ENCODE measurements at regions not wholly inside any gene's neighbourhood (a gene's known extent, or its start where the extent isn't known, plus 50 kb on each side); places are given as distances from the start of the nearest gene placed in this dataset.
"Not testable (repeated sequence)": the region's sequence is repeated elsewhere in the genome, so short reads cannot be mapped to it uniquely, and the experiment has no call there.

- DNase-seq: no peak
Measured at GRCh38 chr4:66229885-66230284, 559.6 kb upstream of the EPHA5 start.

DNA sequence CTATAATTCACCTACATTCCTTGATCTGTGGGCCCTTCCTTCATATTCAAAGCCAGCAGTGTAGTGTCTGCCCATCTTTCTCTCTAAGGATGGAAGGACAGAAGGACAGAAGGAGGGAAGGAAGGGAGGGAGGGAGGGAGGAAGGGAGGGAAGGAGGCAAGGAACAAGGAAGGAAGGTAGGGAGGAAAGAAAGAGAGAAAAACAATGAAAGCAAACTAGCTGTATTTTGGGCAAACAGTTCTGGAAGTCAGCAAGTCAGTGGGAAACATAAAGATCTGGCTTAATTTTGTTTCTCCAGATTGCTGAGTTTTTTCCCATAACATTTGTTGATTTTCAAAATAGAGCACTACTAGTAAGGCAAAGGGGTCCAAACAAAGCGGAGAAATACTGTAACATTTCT, 555.2 kb upstream of the EPHA5 start:
- DNase-seq: no peak

DNA sequence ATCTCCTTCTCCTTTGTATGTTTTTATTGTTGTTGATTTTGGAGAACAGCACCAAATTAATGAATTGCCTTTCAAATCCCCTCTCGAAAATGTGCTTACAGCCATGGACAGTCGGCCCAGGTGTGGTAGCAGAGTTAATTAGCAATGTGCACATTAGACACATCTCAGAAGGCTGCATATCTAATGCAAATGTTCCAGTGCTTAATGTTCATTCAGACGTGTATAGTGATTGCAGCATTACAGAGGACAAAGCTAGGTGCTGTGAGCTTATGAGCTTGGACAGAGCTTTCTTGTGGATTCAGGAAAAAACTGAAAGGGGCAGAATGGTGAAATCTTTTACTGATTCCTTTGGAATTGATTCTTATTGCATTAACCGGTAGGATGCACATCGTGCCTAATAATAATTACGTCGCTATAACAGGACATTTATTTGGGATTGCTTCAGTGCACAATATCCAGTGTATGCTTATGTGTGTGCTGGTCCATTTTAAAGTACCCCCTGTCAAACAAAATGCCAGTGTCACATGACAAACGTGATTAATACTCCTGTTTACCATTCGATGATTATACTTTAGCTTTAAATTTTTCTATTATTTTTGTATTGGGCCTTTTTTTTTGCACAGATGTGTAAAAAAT, 552.9 kb upstream of the EPHA5 start:
- DNase-seq: no peak

GRCh38 chr4:66219401-66219800, 549.1 kb upstream of the EPHA5 start:
- no peak for DNase-seq

DNA sequence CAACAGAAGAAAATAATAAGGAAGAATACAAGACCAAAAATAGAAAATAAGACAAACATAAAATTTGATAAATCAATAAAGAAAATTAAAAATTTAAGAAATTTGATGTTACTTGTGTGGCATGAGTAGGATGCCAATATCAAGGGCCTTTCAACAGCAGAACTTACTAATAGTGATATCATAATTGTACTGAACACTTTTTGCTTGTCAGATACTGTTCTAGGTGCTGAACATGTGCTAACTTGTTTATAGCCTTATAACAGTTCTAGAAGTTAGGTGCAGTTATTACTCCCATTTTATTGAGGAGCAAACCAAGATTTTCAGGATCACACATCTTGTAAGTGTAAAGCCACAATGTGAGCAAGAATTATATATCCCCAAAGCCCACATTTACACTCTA, 546.0 kb upstream of the EPHA5 start:
- DNase-seq: no peak

DNA sequence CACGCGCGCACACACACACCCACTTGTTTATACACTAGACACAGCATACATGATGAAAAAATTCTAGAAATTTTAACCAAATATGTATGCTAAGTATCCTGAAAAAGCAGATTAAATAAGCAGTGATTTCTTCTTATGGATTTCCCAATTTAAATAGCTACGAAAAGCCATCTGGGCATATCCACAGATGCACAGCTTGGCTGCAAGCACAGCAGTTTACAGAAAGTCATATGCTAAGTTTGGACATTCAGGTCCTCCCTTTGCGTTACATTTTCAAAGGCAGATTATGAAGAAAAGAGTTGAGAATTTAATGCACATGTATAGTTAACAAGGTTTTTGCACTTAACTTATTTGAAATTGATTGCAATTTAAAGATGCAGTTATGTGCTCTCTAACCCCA, 542.2 kb upstream of the EPHA5 start:
- no peak for DNase-seq

DNA sequence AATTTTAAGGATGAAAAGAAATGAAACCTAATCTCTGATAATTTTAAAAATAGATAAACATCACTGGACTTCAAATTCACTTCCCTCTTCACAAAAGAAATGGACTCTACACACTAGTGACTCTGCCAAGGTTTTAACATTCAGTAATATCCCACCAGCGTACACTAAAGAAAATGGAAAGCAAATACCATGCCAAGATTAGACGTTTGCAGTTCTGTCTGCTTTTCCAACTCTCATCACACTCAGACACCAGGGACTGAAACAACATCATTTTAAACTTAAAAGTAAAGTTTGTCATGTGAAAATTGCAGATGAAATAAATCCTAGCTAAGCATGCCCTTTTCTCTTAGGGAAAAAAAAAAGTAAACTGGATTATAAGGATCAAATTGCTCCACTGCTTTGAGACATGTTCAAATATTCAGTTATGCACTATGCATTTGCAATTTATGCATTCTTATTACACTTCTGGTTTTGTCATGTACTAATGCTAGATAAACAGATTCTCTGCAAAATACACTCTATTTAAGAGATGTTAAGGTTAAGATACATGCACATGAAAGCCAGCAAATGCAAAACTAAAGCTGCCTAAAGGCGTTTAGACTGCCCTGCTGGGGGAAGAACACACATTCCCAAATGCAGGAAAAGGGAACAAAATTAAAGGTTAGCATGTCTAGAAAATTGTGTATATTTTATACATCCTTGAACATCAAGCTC, 534.4 kb upstream of the EPHA5 start:
- no peak for DNase-seq

DNA sequence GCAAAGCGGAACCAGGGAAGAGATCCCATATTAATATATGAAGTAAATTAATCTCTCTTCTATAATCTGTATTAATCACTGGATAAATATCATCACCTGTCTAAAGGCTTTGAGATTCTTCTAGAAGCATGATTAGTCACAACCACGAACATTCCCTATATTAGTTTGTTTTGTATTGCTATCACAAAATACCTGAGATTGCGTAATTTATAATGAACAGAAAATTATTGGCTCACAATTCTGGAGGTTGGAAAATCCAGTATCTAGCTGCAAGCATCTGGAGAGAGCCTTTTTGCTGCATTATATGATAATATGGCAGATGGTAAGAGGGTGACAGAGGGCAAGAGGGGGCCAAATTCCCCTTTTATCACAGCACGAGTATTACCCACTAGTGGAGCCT, 532.6 kb upstream of the EPHA5 start:
- DNase-seq: no peak

DNA sequence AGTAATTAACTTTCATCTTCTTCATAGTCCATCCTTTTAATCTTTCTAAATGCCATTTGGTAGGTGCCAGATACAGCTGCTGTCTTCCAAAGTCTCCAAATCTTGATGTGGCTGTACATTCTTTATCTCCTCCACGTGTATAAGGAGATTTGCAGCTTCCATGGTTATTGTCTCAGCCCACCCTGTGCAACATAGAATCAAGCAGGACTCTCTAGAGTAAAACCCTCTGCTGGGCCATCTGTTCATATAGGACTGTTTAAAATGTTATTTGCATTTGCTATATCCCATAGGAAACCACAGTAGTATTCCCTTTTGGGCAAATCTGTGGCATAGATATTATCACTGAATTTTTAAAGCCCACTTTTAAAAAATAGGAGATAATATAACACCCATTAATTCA, 527.2 kb upstream of the EPHA5 start:
- DNase-seq: no peak

- no peak for DNase-seq
Measured at GRCh38 chr4:66193487-66193886, 523.2 kb upstream of the EPHA5 start.

- no peak for DNase-seq
Measured at GRCh38 chr4:66187175-66187720, 517.0 kb upstream of the EPHA5 start.

DNA sequence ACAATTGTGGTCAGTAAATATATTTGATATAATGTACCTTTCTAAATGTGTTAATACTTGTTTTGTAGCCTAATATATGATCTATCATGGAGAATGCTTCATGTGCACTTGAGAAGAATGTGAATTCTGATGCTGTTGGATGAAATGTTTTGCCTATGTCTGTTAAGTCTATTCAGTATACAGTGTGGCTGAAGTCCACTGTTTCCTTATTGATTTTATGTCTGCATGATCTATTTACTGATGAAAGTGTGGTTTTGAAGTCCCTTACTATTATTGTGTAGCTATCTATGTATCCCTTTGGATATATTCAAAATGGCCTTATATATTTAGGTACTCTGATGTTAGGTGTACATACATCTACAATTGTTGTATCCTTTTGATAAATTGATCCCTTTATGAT, 515.8 kb upstream of the EPHA5 start:
- no peak for DNase-seq

GRCh38 chr4:66182636-66183035, 512.3 kb upstream of the EPHA5 start:
- no peak for DNase-seq

- no peak for DNase-seq
Measured at GRCh38 chr4:66178906-66179305, 508.6 kb upstream of the EPHA5 start.

GRCh38 chr4:66169341-66169740, 499.1 kb upstream of the EPHA5 start:
- DNase-seq: no peak

GRCh38 chr4:66164869-66165268, 494.6 kb upstream of the EPHA5 start:
- no peak for DNase-seq

DNA sequence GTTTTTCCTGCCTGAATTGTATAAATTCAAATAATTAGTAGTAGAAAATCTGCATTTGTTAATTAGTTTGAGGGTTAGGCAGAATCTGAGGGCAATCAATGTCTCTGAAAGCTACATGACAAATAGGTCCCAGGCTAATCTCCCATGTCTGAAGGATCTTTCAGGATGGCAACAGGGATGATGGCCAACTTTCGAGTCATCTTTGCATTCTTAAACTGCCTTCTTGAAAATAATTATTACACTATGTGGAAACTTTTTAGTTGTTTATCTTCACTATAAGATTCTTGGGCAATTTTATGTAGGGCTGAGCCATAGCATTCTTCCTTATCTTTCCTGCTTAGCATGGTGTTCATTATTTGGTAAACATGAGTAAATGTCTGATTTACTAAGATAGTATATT, 490.3 kb upstream of the EPHA5 start:
- DNase-seq: no peak

DNA sequence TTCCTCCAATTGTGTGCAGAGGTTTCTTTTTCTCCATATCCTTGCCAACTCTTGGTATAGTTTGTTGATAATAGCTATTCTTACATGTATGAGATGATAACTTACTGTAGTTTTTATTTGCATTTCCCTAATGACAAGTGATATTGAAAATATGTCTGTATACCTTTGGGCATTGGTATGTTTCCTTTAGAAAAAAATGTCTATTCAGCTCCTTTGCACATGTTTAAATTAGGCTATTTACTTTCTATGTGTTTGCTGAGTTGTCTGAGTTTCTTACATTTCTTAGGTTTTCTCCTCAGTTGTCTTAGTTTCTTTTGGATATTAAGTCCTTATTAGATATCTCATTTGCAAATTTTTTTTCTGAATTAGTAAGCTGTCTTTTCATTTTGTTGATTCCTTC, 487.3 kb upstream of the EPHA5 start:
- no peak for DNase-seq

- no peak for DNase-seq
Measured at GRCh38 chr4:66130042-66130441, 459.8 kb upstream of the EPHA5 start.

- DNase-seq: no peak
Measured at GRCh38 chr4:66123831-66124413, 453.6 kb upstream of the EPHA5 start.

GRCh38 chr4:66123190-66123589, 452.9 kb upstream of the EPHA5 start:
- no peak for DNase-seq

GRCh38 chr4:66115231-66115630, 444.9 kb upstream of the EPHA5 start:
- DNase-seq: not testable (repeated sequence)

DNA sequence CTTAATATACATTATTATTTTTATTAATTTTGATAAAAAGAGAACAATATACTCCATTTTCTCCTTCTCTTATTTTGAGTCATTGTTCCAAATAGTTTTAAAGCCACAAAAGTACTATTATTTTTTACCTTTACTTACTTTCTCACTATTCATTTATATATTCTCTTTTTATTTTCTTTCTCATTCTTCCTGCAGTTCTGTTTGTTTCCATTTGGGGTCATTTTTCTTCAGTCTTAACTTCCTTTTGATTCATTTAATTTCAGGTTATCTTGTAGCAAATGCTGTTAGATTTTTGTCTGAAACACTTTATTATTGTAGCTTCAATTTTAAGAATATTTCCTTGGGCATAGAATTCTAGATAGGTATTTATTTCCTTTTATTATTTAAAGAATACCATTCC, 438.6 kb upstream of the EPHA5 start:
- no peak for DNase-seq

- DNase-seq: no peak
Measured at GRCh38 chr4:66097218-66097617, 426.9 kb upstream of the EPHA5 start.
